GM12878 (cell line): ENCODE measurements at regions not wholly inside any gene's neighbourhood (a gene's known extent, or its start where the extent isn't known, plus 50 kb on each side); places are given as distances from the start of the nearest gene placed in this dataset.

Experiments used
- ATAC-seq: fragments of 200-7000 bp; cut with Tn5 transposase; 3 replicates; pipeline ENCODE4 v1.9.1; 2020; ENCODE audit warnings: mild to moderate bottlenecking, moderate library complexity
- BruUV-seq: library from RNA; stranded (reverse); fragments of 400-500 nt; replicated peaks from 2 replicates; lab custom pipeline; 2021; lab: Mats Ljungman, UMichigan
- CTCF ChIA-PET: fragments of 300-600 bp; sonication (Branson Sonifier 250); formaldehyde crosslinking; extraction: SDS; loops from one replicate; lab custom pipeline; 2021; ENCODE audit warnings: inconsistent platforms; lab: Yijun Ruan, JAX
- POLR2A ChIA-PET: fragments of 350-600 bp; formaldehyde crosslinking; extraction: SDS; loops from one replicate; lab custom pipeline; 2021; ENCODE audit warnings: inconsistent platforms; lab: Charles Lee
- RAD21 ChIA-PET: fragments of 300-600 bp; sonication (Branson Sonifier 250); formaldehyde crosslinking; loops from one replicate; lab custom pipeline; 2023; ENCODE audit warnings: antibody characterized with exemption; ENCODE audit not compliant: unreplicated experiment; lab: Charles Lee
- SMC1A ChIA-PET: fragments of 300-600 bp; sonication (Branson Sonifier 250); formaldehyde crosslinking; loops from one replicate; lab custom pipeline; 2023; ENCODE audit not compliant: unreplicated experiment, uncharacterized antibody; lab: Charles Lee
- DNase-seq: peaks from one replicate; pipeline ENCODE4 v3.0.0-alpha.2; 2011; ENCODE audit warnings: low read depth, low spot score
- FAIRE-seq: peaks from 3 replicates; lab custom pipeline; 2011; peaks lifted over from hg19 to GRCh38; lab: Jason Lieb, UNC
- H2AFZ ChIP-seq: 2 replicates; pipeline ENCODE4 v1.6.0; 2011; ENCODE audit warnings: low read depth, low read length, control low read depth; ENCODE audit not compliant: control insufficient read depth
- H3K27ac ChIP-seq: 2 replicates; pipeline ENCODE4 v1.5.1; 2011; ENCODE audit warnings: control low read depth; ENCODE audit not compliant: control insufficient read depth, insufficient read depth
- H3K27me3 ChIP-seq, 2 experiments: replicated peaks in 1 of 2; 2 replicates each; pipeline versions ENCODE4 v1.6.0 to v1.6.1; 2011; ENCODE audit warnings: low read length in 1 of 2; ENCODE audit not compliant: control insufficient read depth in 2 of 2, insufficient read depth in 2 of 2
- H3K36me3 ChIP-seq, 2 experiments: 2 replicates each; pipeline ENCODE4 v1.5.1; 2011; ENCODE audit warnings: low read length in 1 of 2; ENCODE audit not compliant: control insufficient read depth in 2 of 2, insufficient read depth in 2 of 2
- H3K4me1 ChIP-seq: 2 replicates; pipeline ENCODE4 v1.6.1; 2011; ENCODE audit warnings: mild to moderate bottlenecking, low read length, moderate library complexity, mixed read lengths; ENCODE audit not compliant: control insufficient read depth, insufficient read depth
- H3K4me2 ChIP-seq: 2 replicates; pipeline ENCODE4 v1.6.0; 2011; ENCODE audit warnings: control low read depth; ENCODE audit not compliant: control insufficient read depth, insufficient read depth
- H3K4me3 ChIP-seq: fragments of 200-600 bp; sonication (generic); 2 replicates; pipeline ENCODE4 v1.5.1; 2016
- H3K79me2 ChIP-seq: 2 replicates; pipeline ENCODE4 v1.6.0; 2011; ENCODE audit warnings: low read length; ENCODE audit not compliant: control insufficient read depth, insufficient read depth
- H3K9ac ChIP-seq: 2 replicates; pipeline ENCODE4 v1.8.0; 2011; ENCODE audit warnings: low read length, control low read depth, mixed read lengths; ENCODE audit not compliant: control insufficient read depth, insufficient read depth
- H3K9me3 ChIP-seq: replicated peaks from 3 replicates; pipeline ENCODE4 v1.5.1; 2011; ENCODE audit warnings: mild to moderate bottlenecking, low read length; ENCODE audit not compliant: control insufficient read depth, insufficient read depth
- H4K20me1 ChIP-seq: 2 replicates; pipeline ENCODE4 v1.6.0; 2011; ENCODE audit not compliant: control insufficient read depth, insufficient read depth
- CHD1 ChIP-seq: IDR thresholded peaks from 2 replicates; pipeline ENCODE4 v1.6.1; 2012; ENCODE audit warnings: low read depth, low read length, improper control_type of control experiment
- GABPA ChIP-seq: IDR thresholded peaks from 2 replicates; pipeline ENCODE4 v1.6.1; 2014; ENCODE audit warnings: antibody characterized with exemption, low read depth, mild to moderate bottlenecking, inconsistent platforms
- IKZF2 ChIP-seq, 2 experiments: fragments of 450-650 bp; IDR thresholded peaks; 2 replicates each; pipeline ENCODE4 v1.6.1; 2017; ENCODE audit warnings: mild to moderate bottlenecking in 2 of 2, moderate library complexity in 2 of 2
- JUND ChIP-seq: IDR thresholded peaks from 2 replicates; pipeline ENCODE4 v1.6.1; 2012; ENCODE audit warnings: low read depth, mild to moderate bottlenecking, low read length, improper control_type of control experiment, moderate library complexity
- KAT2A ChIP-seq: conservative IDR thresholded peaks from 2 replicates; pipeline ENCODE4 v1.6.1; 2011; ENCODE audit warnings: low read depth, low read length; ENCODE audit not compliant: control insufficient read depth
- KDM1A ChIP-seq: fragments of 200-600 bp; sonication (generic); IDR thresholded peaks from 2 replicates; pipeline ENCODE4 v1.6.1; 2016; ENCODE audit warnings: borderline replicate concordance
- ZZZ3 ChIP-seq: IDR thresholded peaks from 2 replicates; pipeline ENCODE4 v1.6.1; 2011; ENCODE audit warnings: low read depth; ENCODE audit not compliant: control insufficient read depth, insufficient read length
- WGBS: methylation state at CpG from one replicate; pipeline ENCODE4 v1.1.6; 2016; ENCODE audit warnings: low lambda C conversion rate; ENCODE audit not compliant: insufficient replicate concordance, insufficient coverage; ENCODE audit errors: missing lambda C conversion rate; 5-methylcytosine and 5-hydroxymethylcytosine counted together
- in situ Hi-C: fragments of 300-500 bp; cut with MboI; formaldehyde crosslinking; loops from 9 replicates; pipeline ENCODE4 v1.14.3; 2018; ENCODE audit warnings: mixed read lengths
- intact Hi-C: fragments of 100-400 bp; cut with micrococcal nuclease; formaldehyde crosslinking; loops from one replicate; pipeline ENCODE4 v1.14.2; 2022; ENCODE audit not compliant: unreplicated experiment
- TF ChIP-seq, protein P1 (sequence below): fragments of 150-350 bp; IDR thresholded peaks from 2 replicates; pipeline ENCODE4 v1.6.1; 2016; ENCODE audit warnings: low read depth, low read length
- TF ChIP-seq, protein P2 (sequence below): fragments of 450-650 bp; IDR thresholded peaks from 2 replicates; pipeline ENCODE4 v1.6.1; 2018; ENCODE audit warnings: mild to moderate bottlenecking, low read depth, moderate library complexity; ENCODE audit not compliant: partially characterized antibody
- TF ChIP-seq, protein P3 (sequence below): fragments of 150-350 bp; IDR thresholded peaks from 2 replicates; pipeline ENCODE4 v1.6.1; 2014; ENCODE audit warnings: mild to moderate bottlenecking, low read depth, low read length
- TF ChIP-seq, protein P4 (sequence below): fragments of 450-650 bp; IDR thresholded peaks from 2 replicates; pipeline ENCODE4 v1.6.1; 2016; ENCODE audit warnings: mild to moderate bottlenecking, moderate library complexity, borderline replicate concordance

DNA sequence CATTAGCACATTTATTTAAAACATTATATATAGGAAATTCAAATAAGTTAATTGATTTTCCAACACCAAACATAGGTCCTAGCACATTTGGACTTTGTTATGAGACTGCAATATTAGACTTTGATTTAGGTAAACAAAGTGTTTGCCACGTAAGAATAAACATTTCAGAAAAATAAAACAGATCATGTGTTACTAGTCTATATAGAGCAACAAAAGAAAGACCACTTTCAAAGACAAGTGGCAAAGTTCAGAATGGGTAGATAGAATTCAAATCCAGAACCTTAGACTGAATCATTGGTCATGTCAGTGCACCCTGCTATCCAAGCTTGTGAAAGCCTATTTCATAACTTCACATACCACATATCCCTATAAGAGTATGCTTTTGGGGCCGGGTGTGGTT, 66.7 kb upstream of the PRR20A start (continued):
- TF ChIP-seq, protein P1, sequence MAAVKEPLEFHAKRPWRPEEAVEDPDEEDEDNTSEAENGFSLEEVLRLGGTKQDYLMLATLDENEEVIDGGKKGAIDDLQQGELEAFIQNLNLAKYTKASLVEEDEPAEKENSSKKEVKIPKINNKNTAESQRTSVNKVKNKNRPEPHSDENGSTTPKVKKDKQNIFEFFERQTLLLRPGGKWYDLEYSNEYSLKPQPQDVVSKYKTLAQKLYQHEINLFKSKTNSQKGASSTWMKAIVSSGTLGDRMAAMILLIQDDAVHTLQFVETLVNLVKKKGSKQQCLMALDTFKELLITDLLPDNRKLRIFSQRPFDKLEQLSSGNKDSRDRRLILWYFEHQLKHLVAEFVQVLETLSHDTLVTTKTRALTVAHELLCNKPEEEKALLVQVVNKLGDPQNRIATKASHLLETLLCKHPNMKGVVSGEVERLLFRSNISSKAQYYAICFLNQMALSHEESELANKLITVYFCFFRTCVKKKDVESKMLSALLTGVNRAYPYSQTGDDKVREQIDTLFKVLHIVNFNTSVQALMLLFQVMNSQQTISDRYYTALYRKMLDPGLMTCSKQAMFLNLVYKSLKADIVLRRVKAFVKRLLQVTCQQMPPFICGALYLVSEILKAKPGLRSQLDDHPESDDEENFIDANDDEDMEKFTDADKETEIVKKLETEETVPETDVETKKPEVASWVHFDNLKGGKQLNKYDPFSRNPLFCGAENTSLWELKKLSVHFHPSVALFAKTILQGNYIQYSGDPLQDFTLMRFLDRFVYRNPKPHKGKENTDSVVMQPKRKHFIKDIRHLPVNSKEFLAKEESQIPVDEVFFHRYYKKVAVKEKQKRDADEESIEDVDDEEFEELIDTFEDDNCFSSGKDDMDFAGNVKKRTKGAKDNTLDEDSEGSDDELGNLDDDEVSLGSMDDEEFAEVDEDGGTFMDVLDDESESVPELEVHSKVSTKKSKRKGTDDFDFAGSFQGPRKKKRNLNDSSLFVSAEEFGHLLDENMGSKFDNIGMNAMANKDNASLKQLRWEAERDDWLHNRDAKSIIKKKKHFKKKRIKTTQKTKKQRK = no peak
- TF ChIP-seq ZZZ3 = no peak
- no peak for TF ChIP-seq JUND
- TF ChIP-seq, protein P2, sequence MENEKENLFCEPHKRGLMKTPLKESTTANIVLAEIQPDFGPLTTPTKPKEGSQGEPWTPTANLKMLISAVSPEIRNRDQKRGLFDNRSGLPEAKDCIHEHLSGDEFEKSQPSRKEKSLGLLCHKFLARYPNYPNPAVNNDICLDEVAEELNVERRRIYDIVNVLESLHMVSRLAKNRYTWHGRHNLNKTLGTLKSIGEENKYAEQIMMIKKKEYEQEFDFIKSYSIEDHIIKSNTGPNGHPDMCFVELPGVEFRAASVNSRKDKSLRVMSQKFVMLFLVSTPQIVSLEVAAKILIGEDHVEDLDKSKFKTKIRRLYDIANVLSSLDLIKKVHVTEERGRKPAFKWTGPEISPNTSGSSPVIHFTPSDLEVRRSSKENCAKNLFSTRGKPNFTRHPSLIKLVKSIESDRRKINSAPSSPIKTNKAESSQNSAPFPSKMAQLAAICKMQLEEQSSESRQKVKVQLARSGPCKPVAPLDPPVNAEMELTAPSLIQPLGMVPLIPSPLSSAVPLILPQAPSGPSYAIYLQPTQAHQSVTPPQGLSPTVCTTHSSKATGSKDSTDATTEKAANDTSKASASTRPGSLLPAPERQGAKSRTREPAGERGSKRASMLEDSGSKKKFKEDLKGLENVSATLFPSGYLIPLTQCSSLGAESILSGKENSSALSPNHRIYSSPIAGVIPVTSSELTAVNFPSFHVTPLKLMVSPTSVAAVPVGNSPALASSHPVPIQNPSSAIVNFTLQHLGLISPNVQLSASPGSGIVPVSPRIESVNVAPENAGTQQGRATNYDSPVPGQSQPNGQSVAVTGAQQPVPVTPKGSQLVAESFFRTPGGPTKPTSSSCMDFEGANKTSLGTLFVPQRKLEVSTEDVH = no peak

DNA sequence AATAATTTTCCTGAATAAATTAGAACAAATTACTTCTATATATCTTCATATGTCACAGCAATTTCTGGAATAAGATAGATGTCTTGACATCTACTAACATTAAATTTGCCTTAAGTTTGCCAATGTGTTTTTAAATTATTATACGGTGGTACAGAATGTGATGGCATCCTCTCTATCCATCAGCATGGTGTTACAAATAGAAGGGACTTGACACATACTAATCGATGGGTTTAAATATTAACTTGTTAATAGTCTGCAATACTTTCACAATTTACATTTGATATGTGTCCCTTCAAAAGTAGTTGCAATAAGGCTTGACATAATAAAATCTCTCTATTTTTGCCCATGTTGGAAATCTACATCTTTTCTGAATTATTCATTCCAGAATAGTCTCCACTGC, 65.1 kb upstream of the PRR20A start:
- ATAC-seq (no peak), FAIRE-seq (no peak), DNase-seq (no peak)
- Histone ChIP-seq H3K4me2 (no peak overlapping the region), H3K9me3 (no peaks in the 10 kb centered on the region; the same call in 2 of the 3 replicates), H3K27ac (no peak overlapping the region), H4K20me1 (no peaks in the 10 kb centered on the region), H3K27me3 (no peaks in the 10 kb centered on the region), H3K36me3 (no peaks in the 10 kb centered on the region), H3K4me3 (no peak overlapping the region), H3K4me1 (no peaks in the 10 kb centered on the region), H2AFZ (no peak overlapping the region), H3K79me2 (no peaks in the 10 kb centered on the region), H3K9ac (no peak overlapping the region)
- POLR2A ChIA-PET = no interaction called here
- CTCF ChIA-PET = no interaction called here
- RAD21 ChIA-PET = no interaction called here
- in situ Hi-C loops = no loop called here
- intact Hi-C loops = no loop called here
- 44% methylated on average over 2 of the region's 2 CpGs for WGBS
- SMC1A ChIA-PET = no interaction called here
- BruUV-seq = no TSS peak
- TF ChIP-seq GABPA (no peak), KDM1A (no peak), KAT2A (no peak), IKZF2 (IDR thresholded peaks at IDR 0.05) (no peak), CHD1 (no peak)
- TF ChIP-seq, protein P3, sequence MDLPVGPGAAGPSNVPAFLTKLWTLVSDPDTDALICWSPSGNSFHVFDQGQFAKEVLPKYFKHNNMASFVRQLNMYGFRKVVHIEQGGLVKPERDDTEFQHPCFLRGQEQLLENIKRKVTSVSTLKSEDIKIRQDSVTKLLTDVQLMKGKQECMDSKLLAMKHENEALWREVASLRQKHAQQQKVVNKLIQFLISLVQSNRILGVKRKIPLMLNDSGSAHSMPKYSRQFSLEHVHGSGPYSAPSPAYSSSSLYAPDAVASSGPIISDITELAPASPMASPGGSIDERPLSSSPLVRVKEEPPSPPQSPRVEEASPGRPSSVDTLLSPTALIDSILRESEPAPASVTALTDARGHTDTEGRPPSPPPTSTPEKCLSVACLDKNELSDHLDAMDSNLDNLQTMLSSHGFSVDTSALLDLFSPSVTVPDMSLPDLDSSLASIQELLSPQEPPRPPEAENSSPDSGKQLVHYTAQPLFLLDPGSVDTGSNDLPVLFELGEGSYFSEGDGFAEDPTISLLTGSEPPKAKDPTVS = no peak
- TF ChIP-seq, protein P4, sequence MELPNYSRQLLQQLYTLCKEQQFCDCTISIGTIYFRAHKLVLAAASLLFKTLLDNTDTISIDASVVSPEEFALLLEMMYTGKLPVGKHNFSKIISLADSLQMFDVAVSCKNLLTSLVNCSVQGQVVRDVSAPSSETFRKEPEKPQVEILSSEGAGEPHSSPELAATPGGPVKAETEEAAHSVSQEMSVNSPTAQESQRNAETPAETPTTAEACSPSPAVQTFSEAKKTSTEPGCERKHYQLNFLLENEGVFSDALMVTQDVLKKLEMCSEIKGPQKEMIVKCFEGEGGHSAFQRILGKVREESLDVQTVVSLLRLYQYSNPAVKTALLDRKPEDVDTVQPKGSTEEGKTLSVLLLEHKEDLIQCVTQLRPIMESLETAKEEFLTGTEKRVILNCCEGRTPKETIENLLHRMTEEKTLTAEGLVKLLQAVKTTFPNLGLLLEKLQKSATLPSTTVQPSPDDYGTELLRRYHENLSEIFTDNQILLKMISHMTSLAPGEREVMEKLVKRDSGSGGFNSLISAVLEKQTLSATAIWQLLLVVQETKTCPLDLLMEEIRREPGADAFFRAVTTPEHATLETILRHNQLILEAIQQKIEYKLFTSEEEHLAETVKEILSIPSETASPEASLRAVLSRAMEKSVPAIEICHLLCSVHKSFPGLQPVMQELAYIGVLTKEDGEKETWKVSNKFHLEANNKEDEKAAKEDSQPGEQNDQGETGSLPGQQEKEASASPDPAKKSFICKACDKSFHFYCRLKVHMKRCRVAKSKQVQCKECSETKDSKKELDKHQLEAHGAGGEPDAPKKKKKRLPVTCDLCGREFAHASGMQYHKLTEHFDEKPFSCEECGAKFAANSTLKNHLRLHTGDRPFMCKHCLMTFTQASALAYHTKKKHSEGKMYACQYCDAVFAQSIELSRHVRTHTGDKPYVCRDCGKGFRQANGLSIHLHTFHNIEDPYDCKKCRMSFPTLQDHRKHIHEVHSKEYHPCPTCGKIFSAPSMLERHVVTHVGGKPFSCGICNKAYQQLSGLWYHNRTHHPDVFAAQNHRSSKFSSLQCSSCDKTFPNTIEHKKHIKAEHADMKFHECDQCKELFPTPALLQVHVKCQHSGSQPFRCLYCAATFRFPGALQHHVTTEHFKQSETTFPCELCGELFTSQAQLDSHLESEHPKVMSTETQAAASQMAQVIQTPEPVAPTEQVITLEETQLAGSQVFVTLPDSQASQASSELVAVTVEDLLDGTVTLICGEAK = no peak
